Lower leg skin (tissue), 3 donors: ENCODE measurements at regions not wholly inside any gene's neighbourhood (a gene's known extent, or its start where the extent isn't known, plus 50 kb on each side); places are given as distances from the start of the nearest gene placed in this dataset.

ENCODE experiments used
- CTCF ChIP-seq, 3 donors: fragments of 450-650 bp; IDR thresholded peaks; one replicate each; pipeline ENCODE4 v1.5.1; 2016; ENCODE audit warnings: antibody characterized with exemption in 3 of 3, mild to moderate bottlenecking in 3 of 3, moderate library complexity in 2 of 3
- POLR2A ChIP-seq, 2 donors: fragments of 450-650 bp; IDR thresholded peaks; one replicate each; pipeline ENCODE4 v1.6.1; 2016 to 2017; ENCODE audit warnings: antibody characterized with exemption in 2 of 2, mild to moderate bottlenecking in 1 of 2, moderate library complexity in 1 of 2

DNA sequence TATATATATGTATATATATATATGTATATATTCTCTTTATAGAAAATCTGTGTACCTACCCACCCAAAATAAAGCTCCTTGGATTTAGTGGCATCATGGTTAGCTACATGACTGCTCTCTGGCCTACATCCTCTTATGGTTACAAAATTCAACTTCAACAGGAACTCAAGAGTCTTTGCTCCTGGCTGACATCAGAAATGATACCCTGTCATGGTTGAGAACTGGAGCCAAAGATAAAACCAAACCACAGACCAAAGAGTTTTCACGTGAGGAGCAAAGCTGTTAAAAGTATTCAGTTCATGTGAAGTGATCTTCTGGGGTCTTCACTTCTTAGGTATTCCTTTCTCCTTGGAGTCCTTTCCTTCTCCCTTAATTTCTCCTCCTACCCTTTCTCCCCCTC, 476.3 kb downstream of the SOX11 start:
- TF ChIP-seq CTCF (IDR thresholded peaks at IDR 0.05) (no peak), POLR2A (IDR thresholded peaks at IDR 0.05) (no peak)
